Vagina (tissue), 2 donors: ENCODE measurements at regions not wholly inside any gene's neighbourhood (a gene's known extent, or its start where the extent isn't known, plus 50 kb on each side); places are given as distances from the start of the nearest gene placed in this dataset.

Source experiments
- DNase-seq, 2 donors: peaks; one replicate each; pipeline ENCODE4 v3.0.0-alpha.2; 2017; ENCODE audit errors: extremely low spot score in 2 of 2
- H3K27ac ChIP-seq: fragments of 200-600 bp; sonication (generic); one replicate; pipeline ENCODE4 v1.5.1; 2019
- H3K27me3 ChIP-seq: fragments of 200-600 bp; sonication (generic); one replicate; pipeline ENCODE4 v1.5.1; 2019
- H3K36me3 ChIP-seq, 2 donors: fragments of 200-600 bp; sonication (generic); one replicate each; pipeline ENCODE4 v1.5.1; 2017 to 2019
- H3K4me1 ChIP-seq: fragments of 200-600 bp; sonication (generic); one replicate; pipeline ENCODE4 v1.5.1; 2019
- H3K4me3 ChIP-seq, 2 donors: fragments of 200-600 bp; sonication (generic); 1 replicate in 1 of 2; 2 replicates in 1 of 2; pipeline ENCODE4 v1.5.1; 2016 to 2019
- H3K9me3 ChIP-seq: fragments of 200-600 bp; sonication (generic); one replicate; pipeline ENCODE4 v1.5.1; 2019
- CTCF ChIP-seq, 3 experiments: fragments of 450-650 bp in 2 of 3; fragments of 200-600 bp in 1 of 3; sonication (generic) in 1 of 3; IDR thresholded peaks; one replicate each; pipeline ENCODE4 v1.5.1; 2017 to 2019; ENCODE audit warnings: antibody characterized with exemption in 3 of 3, mild to moderate bottlenecking in 2 of 3, moderate library complexity in 2 of 3
- POLR2A ChIP-seq, 2 donors: fragments of 450-650 bp; IDR thresholded peaks; one replicate each; pipeline ENCODE4 v1.6.1; 2017; ENCODE audit warnings: antibody characterized with exemption in 2 of 2, mild to moderate bottlenecking in 2 of 2, moderate library complexity in 2 of 2
- POLR2AphosphoS5 ChIP-seq, 2 donors: sonication (generic); formaldehyde crosslinking; IDR thresholded peaks; one replicate each; pipeline ENCODE4 v1.9.0; 2017; ENCODE audit warnings: antibody characterized with exemption in 2 of 2, mild to moderate bottlenecking in 2 of 2, low read depth in 1 of 2; ENCODE audit not compliant: insufficient read depth in 1 of 2
- intact Hi-C: fragments of 100-400 bp; cut with DNase I; formaldehyde crosslinking; loops from one replicate; pipeline ENCODE4 v1.15.1; 2023

GRCh38 chr6:95285881-95286280 lies 291.5 kb upstream of the MANEA start:
- H3K4me1 ChIP-seq = no peaks in the 10 kb centered on the region
- no peak overlapping the region for H3K27ac ChIP-seq
- H3K27me3 ChIP-seq = no peaks in the 10 kb centered on the region
- no peaks in the 10 kb centered on the region for H3K9me3 ChIP-seq
- intact Hi-C loops = no loop called here
- no peaks in the 10 kb centered on the region for H3K36me3 ChIP-seq
- no peak for TF ChIP-seq CTCF (IDR thresholded peaks at IDR 0.05)
- no peak for TF ChIP-seq POLR2A (IDR thresholded peaks at IDR 0.05)
- no peak for TF ChIP-seq POLR2AphosphoS5 (IDR thresholded peaks at IDR 0.05; ENCODE audit: insufficient read depth in 1 of 2, low read depth in 1 of 2)
- no peak for DNase-seq
- H3K4me3 ChIP-seq = no peak overlapping the region

GRCh38 chr6:95286874-95287273 lies 290.5 kb upstream of the MANEA start:
- intact Hi-C loops = no loop called here
- Histone ChIP-seq H3K27ac (no peak overlapping the region), H3K4me3 (no peak overlapping the region), H3K36me3 (no peaks in the 10 kb centered on the region), H3K27me3 (no peaks in the 10 kb centered on the region), H3K9me3 (no peaks in the 10 kb centered on the region), H3K4me1 (no peaks in the 10 kb centered on the region)
- DNase-seq = no peak
- TF ChIP-seq POLR2A (IDR thresholded peaks at IDR 0.05) (no peak), POLR2AphosphoS5 (IDR thresholded peaks at IDR 0.05; ENCODE audit: insufficient read depth in 1 of 2, low read depth in 1 of 2) (no peak), CTCF (IDR thresholded peaks at IDR 0.05) (no peak)

- no peaks in the 10 kb centered on the region for H3K4me1 ChIP-seq
- no peak overlapping the region for H3K27ac ChIP-seq
- H3K4me3 ChIP-seq = no peak overlapping the region
- no peak for DNase-seq
- H3K27me3 ChIP-seq = no peaks in the 10 kb centered on the region
- intact Hi-C loops = no loop called here
- H3K9me3 ChIP-seq = no peaks in the 10 kb centered on the region
- TF ChIP-seq CTCF (IDR thresholded peaks at IDR 0.05) = no peak
- TF ChIP-seq POLR2A (IDR thresholded peaks at IDR 0.05) = no peak
- no peak for TF ChIP-seq POLR2AphosphoS5 (IDR thresholded peaks at IDR 0.05; ENCODE audit: insufficient read depth in 1 of 2, low read depth in 1 of 2)
- no peaks in the 10 kb centered on the region for H3K36me3 ChIP-seq
Measured at GRCh38 chr6:95288251-95288650, 289.1 kb upstream of the MANEA start.

- no peak overlapping the region for H3K4me3 ChIP-seq
- no peaks in the 10 kb centered on the region for H3K36me3 ChIP-seq
- H3K4me1 ChIP-seq = no peaks in the 10 kb centered on the region
- TF ChIP-seq POLR2AphosphoS5 (IDR thresholded peaks at IDR 0.05; ENCODE audit: insufficient read depth in 1 of 2, low read depth in 1 of 2) (no peak), POLR2A (IDR thresholded peaks at IDR 0.05) (no peak), CTCF (IDR thresholded peaks at IDR 0.05) (no peak)
- no peaks in the 10 kb centered on the region for H3K9me3 ChIP-seq
- intact Hi-C loops = no loop called here
- no peaks in the 10 kb centered on the region for H3K27me3 ChIP-seq
- DNase-seq = no peak
- H3K27ac ChIP-seq = no peak overlapping the region
Measured at GRCh38 chr6:95292011-95292410, 285.3 kb upstream of the MANEA start.

- H3K27ac ChIP-seq = no peak overlapping the region
- H3K27me3 ChIP-seq = no peaks in the 10 kb centered on the region
- H3K9me3 ChIP-seq = no peaks in the 10 kb centered on the region
- DNase-seq = no peak
- H3K4me3 ChIP-seq = no peak overlapping the region
- H3K4me1 ChIP-seq = no peaks in the 10 kb centered on the region
- H3K36me3 ChIP-seq = no peaks in the 10 kb centered on the region
- TF ChIP-seq CTCF (IDR thresholded peaks at IDR 0.05) (no peak), POLR2A (IDR thresholded peaks at IDR 0.05) (no peak), POLR2AphosphoS5 (IDR thresholded peaks at IDR 0.05; ENCODE audit: insufficient read depth in 1 of 2, low read depth in 1 of 2) (no peak)
- intact Hi-C loops = no loop called here
Measured at GRCh38 chr6:95293257-95293656, 284.1 kb upstream of the MANEA start.
